ENCODE measurements at regions not wholly inside any gene's neighbourhood (a gene's known extent, or its start where the extent isn't known, plus 50 kb on each side); places are given as distances from the start of the nearest gene placed in this dataset.

DNA sequence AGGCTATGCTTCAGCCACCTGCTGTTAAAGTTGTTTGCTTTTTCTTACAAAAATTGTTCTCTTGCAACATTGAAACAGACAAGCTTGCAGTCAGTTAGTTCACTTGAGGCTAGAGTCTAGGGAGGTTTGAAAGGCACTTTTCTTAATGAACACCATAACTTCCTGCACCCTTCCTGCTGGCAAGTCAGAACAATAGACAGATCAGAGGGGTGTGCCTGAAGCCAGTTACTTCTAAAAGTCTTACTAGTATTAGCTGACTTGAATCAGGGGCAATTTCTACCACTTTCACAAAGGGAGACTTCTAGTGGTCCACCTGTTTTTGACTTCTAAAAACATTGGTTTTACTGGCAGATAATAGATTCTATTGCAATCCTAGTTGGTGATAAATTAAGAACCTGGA, 367.4 kb upstream of the CDH20 start:
- no peaks in the 10 kb centered on the region for H3K36me3 ChIP-seq (ENCODE audit: insufficient read depth, low read length)
- no peak overlapping the region for H3K27ac ChIP-seq (ENCODE audit: low read depth, low read length, poor library complexity, severe bottlenecking)
- POLR2A ChIA-PET, result no interaction called here
- H4K20me1 ChIP-seq (ENCODE audit: insufficient read depth, low read length), result no peaks in the 10 kb centered on the region
- H3K4me3 ChIP-seq (ENCODE audit: low read depth, low read length, poor library complexity, severe bottlenecking), result no peak overlapping the region
- no peak for TF ChIP-seq EZH2phosphoT487 (IDR thresholded peaks at IDR 0.05; ENCODE audit: borderline replicate concordance, low read depth, low read length)
- TF ChIP-seq, protein P1, sequence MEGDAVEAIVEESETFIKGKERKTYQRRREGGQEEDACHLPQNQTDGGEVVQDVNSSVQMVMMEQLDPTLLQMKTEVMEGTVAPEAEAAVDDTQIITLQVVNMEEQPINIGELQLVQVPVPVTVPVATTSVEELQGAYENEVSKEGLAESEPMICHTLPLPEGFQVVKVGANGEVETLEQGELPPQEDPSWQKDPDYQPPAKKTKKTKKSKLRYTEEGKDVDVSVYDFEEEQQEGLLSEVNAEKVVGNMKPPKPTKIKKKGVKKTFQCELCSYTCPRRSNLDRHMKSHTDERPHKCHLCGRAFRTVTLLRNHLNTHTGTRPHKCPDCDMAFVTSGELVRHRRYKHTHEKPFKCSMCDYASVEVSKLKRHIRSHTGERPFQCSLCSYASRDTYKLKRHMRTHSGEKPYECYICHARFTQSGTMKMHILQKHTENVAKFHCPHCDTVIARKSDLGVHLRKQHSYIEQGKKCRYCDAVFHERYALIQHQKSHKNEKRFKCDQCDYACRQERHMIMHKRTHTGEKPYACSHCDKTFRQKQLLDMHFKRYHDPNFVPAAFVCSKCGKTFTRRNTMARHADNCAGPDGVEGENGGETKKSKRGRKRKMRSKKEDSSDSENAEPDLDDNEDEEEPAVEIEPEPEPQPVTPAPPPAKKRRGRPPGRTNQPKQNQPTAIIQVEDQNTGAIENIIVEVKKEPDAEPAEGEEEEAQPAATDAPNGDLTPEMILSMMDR (conservative IDR thresholded peaks at IDR 0.05; ENCODE audit: low read length), result no peak
- H3K4me1 ChIP-seq (ENCODE audit: insufficient read depth, low read length, poor library complexity, severe bottlenecking), result no peaks in the 10 kb centered on the region
- CTCF ChIA-PET (ENCODE audit: unreplicated experiment), result no interaction called here
- H3K9me3 ChIP-seq (ENCODE audit: low read length), result no peaks in the 10 kb centered on the region
- BruUV-seq (replicated peaks), result no TSS peak
- intact Hi-C loops (cut with micrococcal nuclease; ENCODE audit: unreplicated experiment), result no loop called here
- H3K4me2 ChIP-seq (ENCODE audit: low read length), result no peak overlapping the region
- H2AFZ ChIP-seq (ENCODE audit: low read length), result no peak overlapping the region
- no peak for DNase-seq (ENCODE audit: low spot score)
- H3K9me2 ChIP-seq (ENCODE audit: insufficient read depth, low read length), result no peaks in the 10 kb centered on the region
- H3K79me2 ChIP-seq (ENCODE audit: insufficient read depth, low read depth, low read length), result no peaks in the 10 kb centered on the region

DNA sequence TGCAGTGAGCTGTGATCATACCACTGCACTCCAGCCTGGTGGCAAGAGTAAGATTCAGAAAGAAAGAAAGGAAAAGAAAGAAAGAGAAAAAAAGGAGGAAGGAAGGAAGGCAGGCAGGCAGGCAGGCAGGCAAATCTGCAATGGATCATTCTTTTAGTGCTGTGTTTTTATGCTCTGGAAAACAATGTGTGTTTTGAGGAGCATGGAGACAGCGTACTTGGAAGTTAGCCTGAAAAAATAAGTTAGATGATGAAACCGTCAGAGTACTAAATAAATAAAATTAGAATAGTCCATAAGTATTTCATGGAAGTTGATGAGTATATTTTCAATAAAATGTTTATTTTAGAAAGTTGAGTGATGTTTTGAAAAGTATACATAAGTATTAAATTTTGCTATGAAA, 366.4 kb upstream of the CDH20 start:
- no TSS peak for BruUV-seq (replicated peaks)
- intact Hi-C loops (cut with micrococcal nuclease; ENCODE audit: unreplicated experiment), result no loop called here
- Histone ChIP-seq H4K20me1 (ENCODE audit: insufficient read depth, low read length) (no peaks in the 10 kb centered on the region), H3K79me2 (ENCODE audit: insufficient read depth, low read depth, low read length) (no peaks in the 10 kb centered on the region), H3K36me3 (ENCODE audit: insufficient read depth, low read length) (no peaks in the 10 kb centered on the region), H3K9me3 (ENCODE audit: low read length) (no peaks in the 10 kb centered on the region), H3K27ac (ENCODE audit: low read depth, low read length, poor library complexity, severe bottlenecking) (no peak overlapping the region), H3K4me2 (ENCODE audit: low read length) (no peak overlapping the region), H3K9me2 (ENCODE audit: insufficient read depth, low read length) (no peaks in the 10 kb centered on the region), H2AFZ (ENCODE audit: low read length) (no peak overlapping the region), H3K4me3 (ENCODE audit: low read depth, low read length, poor library complexity, severe bottlenecking) (no peak overlapping the region), H3K4me1 (ENCODE audit: insufficient read depth, low read length, poor library complexity, severe bottlenecking) (no peaks in the 10 kb centered on the region)
- POLR2A ChIA-PET, result no interaction called here
- TF ChIP-seq, protein P1 (conservative IDR thresholded peaks at IDR 0.05; ENCODE audit: low read length), result no peak
- no peak for TF ChIP-seq EZH2phosphoT487 (IDR thresholded peaks at IDR 0.05; ENCODE audit: borderline replicate concordance, low read depth, low read length)
- CTCF ChIA-PET (ENCODE audit: unreplicated experiment), result no interaction called here
- DNase-seq (ENCODE audit: low spot score), result no peak

- Histone ChIP-seq H3K27ac (ENCODE audit: low read depth, low read length, poor library complexity, severe bottlenecking) (no peak overlapping the region), H3K4me1 (ENCODE audit: insufficient read depth, low read length, poor library complexity, severe bottlenecking) (no peaks in the 10 kb centered on the region), H3K79me2 (ENCODE audit: insufficient read depth, low read depth, low read length) (no peaks in the 10 kb centered on the region), H3K4me2 (ENCODE audit: low read length) (no peak overlapping the region), H3K4me3 (ENCODE audit: low read depth, low read length, poor library complexity, severe bottlenecking) (no peak overlapping the region), H3K9me3 (ENCODE audit: low read length) (no peaks in the 10 kb centered on the region), H3K9me2 (ENCODE audit: insufficient read depth, low read length) (no peaks in the 10 kb centered on the region), H3K36me3 (ENCODE audit: insufficient read depth, low read length) (no peaks in the 10 kb centered on the region), H2AFZ (ENCODE audit: low read length) (no peak overlapping the region), H4K20me1 (ENCODE audit: insufficient read depth, low read length) (no peaks in the 10 kb centered on the region)
- CTCF ChIA-PET (ENCODE audit: unreplicated experiment), result no interaction called here
- BruUV-seq (replicated peaks), result no TSS peak
- POLR2A ChIA-PET, result no interaction called here
- intact Hi-C loops (cut with micrococcal nuclease; ENCODE audit: unreplicated experiment), result no loop called here
- no peak for DNase-seq (ENCODE audit: low spot score)
- no peak for TF ChIP-seq EZH2phosphoT487 (IDR thresholded peaks at IDR 0.05; ENCODE audit: borderline replicate concordance, low read depth, low read length)
- TF ChIP-seq, protein P1 (conservative IDR thresholded peaks at IDR 0.05; ENCODE audit: low read length), result no peak
These were observed 357.8 kb upstream of the CDH20 start for GRCh38 chr18:60975420-60975819.

Data from OCI-LY7 (cell line).